K562 (cell line): ENCODE measurements at regions not wholly inside any gene's neighbourhood (a gene's known extent, or its start where the extent isn't known, plus 50 kb on each side); places are given as distances from the start of the nearest gene placed in this dataset.

ENCODE experiments used
- BMI1 ChIP-seq: fragments of 150-350 bp; IDR thresholded peaks from 2 replicates; pipeline ENCODE4 v1.6.1; 2014; ENCODE audit warnings: low read length
- CHAMP1 ChIP-seq: fragments of 450-650 bp; IDR thresholded peaks from 2 replicates; pipeline ENCODE4 v1.6.1; 2016; ENCODE audit warnings: mild to moderate bottlenecking
- CHD1 ChIP-seq: fragments of 200-600 bp; sonication (generic); IDR thresholded peaks from one replicate; pipeline ENCODE4 v1.6.1; 2012; ENCODE audit warnings: mild to moderate bottlenecking, moderate library complexity, low read length, inconsistent platforms
- CXXC5 ChIP-seq: fragments of 250-450 bp; sonication (Bioruptor Pico); IDR thresholded peaks from 2 replicates; pipeline ENCODE4 v1.8.0; 2022; ENCODE audit warnings: inconsistent platforms, mild to moderate bottlenecking, moderate library complexity
- DPF2 ChIP-seq: fragments of 450-650 bp; IDR thresholded peaks from 2 replicates; pipeline ENCODE4 v1.6.1; 2016
- FOXM1 ChIP-seq, 2 experiments: fragments of 450-650 bp in 1 of 2; sonication (generic) in 1 of 2; formaldehyde crosslinking in 1 of 2; IDR thresholded peaks; 2 replicates each; pipeline versions ENCODE4 v1.6.1 to v1.9.0; 2017 to 2022; ENCODE audit warnings: low read depth in 2 of 2, mild to moderate bottlenecking in 2 of 2, missing genetic modification reagents in 1 of 2, moderate library complexity in 1 of 2
- IRF2 ChIP-seq: sonication (generic); formaldehyde crosslinking; IDR thresholded peaks from 2 replicates; pipeline ENCODE4 v1.8.1; 2022; ENCODE audit warnings: mild to moderate bottlenecking, missing genetic modification reagents
- MTA3 ChIP-seq: fragments of 450-650 bp; formaldehyde crosslinking; IDR thresholded peaks from 2 replicates; pipeline ENCODE4 v1.6.1; 2017; ENCODE audit warnings: mild to moderate bottlenecking, borderline replicate concordance
- NFE2L1 ChIP-seq: fragments of 450-650 bp; IDR thresholded peaks from 2 replicates; pipeline ENCODE4 v1.6.1; 2016; ENCODE audit warnings: missing genetic modification characterization, low read depth, mild to moderate bottlenecking, missing compliant biosample characterization, moderate library complexity, borderline replicate concordance
- PHTF2 ChIP-seq: fragments of 250-450 bp; sonication (Bioruptor Pico); IDR thresholded peaks from 2 replicates; pipeline ENCODE4 v1.5.0; 2021; ENCODE audit warnings: mild to moderate bottlenecking
- RBFOX2 ChIP-seq: fragments of 200-400 bp; formaldehyde crosslinking; IDR thresholded peaks from 2 replicates; pipeline ENCODE4 v1.6.1; 2017; ENCODE audit warnings: low read depth, mild to moderate bottlenecking, low read length, moderate library complexity
- SAP30 ChIP-seq: fragments of 200-600 bp; sonication (generic); IDR thresholded peaks from 2 replicates; pipeline ENCODE4 v1.6.1; 2012; ENCODE audit warnings: borderline replicate concordance, low read depth, mild to moderate bottlenecking, moderate library complexity, low read length, control low read depth, inconsistent platforms; ENCODE audit not compliant: insufficient read depth, poor library complexity, severe bottlenecking
- TAF15 ChIP-seq: fragments of 200-400 bp; formaldehyde crosslinking; IDR thresholded peaks from 2 replicates; pipeline ENCODE4 v1.6.1; 2017; ENCODE audit warnings: mild to moderate bottlenecking, low read depth, low read length, moderate library complexity
- TCF3 ChIP-seq: sonication (generic); formaldehyde crosslinking; IDR thresholded peaks from 2 replicates; pipeline ENCODE4 v1.4.0; 2020; ENCODE audit warnings: mild to moderate bottlenecking, missing genetic modification reagents
- ZBED1 ChIP-seq: IDR thresholded peaks from 2 replicates; pipeline ENCODE4 v1.6.1; 2014
- ZNF212 ChIP-seq: fragments of 450-650 bp; formaldehyde crosslinking; IDR thresholded peaks from 2 replicates; pipeline ENCODE4 v1.4.0; 2020; ENCODE audit warnings: mild to moderate bottlenecking
- TF ChIP-seq, protein P1 (sequence below): fragments of 250-450 bp; sonication (Bioruptor Pico); IDR thresholded peaks from 2 replicates; pipeline ENCODE4 v1.9.0; 2021; ENCODE audit warnings: mild to moderate bottlenecking
- TF ChIP-seq, protein P2 (sequence below): fragments of 250-450 bp; sonication (Bioruptor Pico); IDR thresholded peaks from 2 replicates; pipeline ENCODE4 v1.4.0; 2020

DNA sequence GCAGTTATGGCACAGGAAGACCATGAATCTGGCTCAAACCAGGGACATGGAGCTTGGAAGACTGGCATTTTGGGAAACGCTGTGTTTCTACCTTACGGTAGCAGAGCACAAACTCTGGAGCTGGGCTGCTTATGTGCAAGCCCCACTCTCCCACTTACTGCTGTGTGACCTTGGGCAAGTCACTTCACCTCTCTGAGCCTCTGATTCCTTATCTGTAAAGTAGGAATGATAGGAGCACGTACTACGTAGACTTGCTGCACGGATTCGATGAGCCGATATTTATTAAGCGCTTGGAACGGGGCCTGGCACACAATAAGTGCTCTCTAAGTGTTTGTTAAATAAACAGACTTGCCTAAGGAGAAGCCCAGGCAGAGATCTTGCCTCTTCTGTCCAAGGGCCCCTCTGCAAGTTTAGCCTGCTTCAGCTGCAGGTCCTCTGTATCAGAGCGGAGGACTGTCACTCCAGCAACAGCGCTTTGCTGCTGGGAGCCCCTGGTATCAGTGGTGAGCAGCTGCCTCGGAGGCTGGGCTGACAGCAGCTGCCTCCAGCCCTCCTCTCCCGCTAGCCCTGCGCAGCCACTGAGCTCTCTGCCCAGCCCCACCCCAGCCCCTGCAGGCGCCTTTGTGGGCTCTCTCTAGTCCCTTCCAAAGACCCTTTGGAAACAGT, 96.9 kb upstream of the ANO1 start (continued):
- TF ChIP-seq FOXM1 (IDR thresholded peaks at IDR 0.05; ENCODE audit: low read depth) (peak; percentile 46; the same call in 1 of the 2 replicates), FOXM1 (CRISPR knock-in tag; IDR thresholded peaks at IDR 0.05; ENCODE audit: low read depth) (no peak), DPF2 (peak; percentile 89), BMI1 (no peak), CXXC5 (CRISPR knock-in tag) (peak; percentile 59), MTA3 (no peak), ZNF212 (CRISPR knock-in tag) (no peak), SAP30 (no peak), NFE2L1 (tag) (no peak), TCF3 (CRISPR knock-in tag) (peak; percentile 97), IRF2 (no peak), RBFOX2 (no peak), PHTF2 (CRISPR knock-in tag) (no peak), TAF15 (no peak), ZBED1 (no peak), CHD1 (no peak), CHAMP1 (no peak)
- TF ChIP-seq, protein P1, sequence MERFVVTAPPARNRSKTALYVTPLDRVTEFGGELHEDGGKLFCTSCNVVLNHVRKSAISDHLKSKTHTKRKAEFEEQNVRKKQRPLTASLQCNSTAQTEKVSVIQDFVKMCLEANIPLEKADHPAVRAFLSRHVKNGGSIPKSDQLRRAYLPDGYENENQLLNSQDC (CRISPR knock-in tag), result no peak
- TF ChIP-seq, protein P2, sequence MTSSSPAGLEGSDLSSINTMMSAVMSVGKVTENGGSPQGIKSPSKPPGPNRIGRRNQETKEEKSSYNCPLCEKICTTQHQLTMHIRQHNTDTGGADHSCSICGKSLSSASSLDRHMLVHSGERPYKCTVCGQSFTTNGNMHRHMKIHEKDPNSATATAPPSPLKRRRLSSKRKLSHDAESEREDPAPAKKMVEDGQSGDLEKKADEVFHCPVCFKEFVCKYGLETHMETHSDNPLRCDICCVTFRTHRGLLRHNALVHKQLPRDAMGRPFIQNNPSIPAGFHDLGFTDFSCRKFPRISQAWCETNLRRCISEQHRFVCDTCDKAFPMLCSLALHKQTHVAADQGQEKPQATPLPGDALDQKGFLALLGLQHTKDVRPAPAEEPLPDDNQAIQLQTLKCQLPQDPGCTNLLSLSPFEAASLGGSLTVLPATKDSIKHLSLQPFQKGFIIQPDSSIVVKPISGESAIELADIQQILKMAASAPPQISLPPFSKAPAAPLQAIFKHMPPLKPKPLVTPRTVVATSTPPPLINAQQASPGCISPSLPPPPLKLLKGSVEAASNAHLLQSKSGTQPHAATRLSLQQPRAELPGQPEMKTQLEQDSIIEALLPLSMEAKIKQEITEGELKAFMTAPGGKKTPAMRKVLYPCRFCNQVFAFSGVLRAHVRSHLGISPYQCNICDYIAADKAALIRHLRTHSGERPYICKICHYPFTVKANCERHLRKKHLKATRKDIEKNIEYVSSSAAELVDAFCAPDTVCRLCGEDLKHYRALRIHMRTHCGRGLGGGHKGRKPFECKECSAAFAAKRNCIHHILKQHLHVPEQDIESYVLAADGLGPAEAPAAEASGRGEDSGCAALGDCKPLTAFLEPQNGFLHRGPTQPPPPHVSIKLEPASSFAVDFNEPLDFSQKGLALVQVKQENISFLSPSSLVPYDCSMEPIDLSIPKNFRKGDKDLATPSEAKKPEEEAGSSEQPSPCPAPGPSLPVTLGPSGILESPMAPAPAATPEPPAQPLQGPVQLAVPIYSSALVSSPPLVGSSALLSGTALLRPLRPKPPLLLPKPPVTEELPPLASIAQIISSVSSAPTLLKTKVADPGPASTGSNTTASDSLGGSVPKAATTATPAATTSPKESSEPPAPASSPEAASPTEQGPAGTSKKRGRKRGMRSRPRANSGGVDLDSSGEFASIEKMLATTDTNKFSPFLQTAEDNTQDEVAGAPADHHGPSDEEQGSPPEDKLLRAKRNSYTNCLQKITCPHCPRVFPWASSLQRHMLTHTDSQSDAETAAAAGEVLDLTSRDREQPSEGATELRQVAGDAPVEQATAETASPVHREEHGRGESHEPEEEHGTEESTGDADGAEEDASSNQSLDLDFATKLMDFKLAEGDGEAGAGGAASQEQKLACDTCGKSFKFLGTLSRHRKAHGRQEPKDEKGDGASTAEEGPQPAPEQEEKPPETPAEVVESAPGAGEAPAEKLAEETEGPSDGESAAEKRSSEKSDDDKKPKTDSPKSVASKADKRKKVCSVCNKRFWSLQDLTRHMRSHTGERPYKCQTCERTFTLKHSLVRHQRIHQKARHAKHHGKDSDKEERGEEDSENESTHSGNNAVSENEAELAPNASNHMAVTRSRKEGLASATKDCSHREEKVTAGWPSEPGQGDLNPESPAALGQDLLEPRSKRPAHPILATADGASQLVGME (CRISPR knock-in tag), result no peak
